ENCODE measurements at regions not wholly inside any gene's neighbourhood (a gene's known extent, or its start where the extent isn't known, plus 50 kb on each side); places are given as distances from the start of the nearest gene placed in this dataset.

DNA sequence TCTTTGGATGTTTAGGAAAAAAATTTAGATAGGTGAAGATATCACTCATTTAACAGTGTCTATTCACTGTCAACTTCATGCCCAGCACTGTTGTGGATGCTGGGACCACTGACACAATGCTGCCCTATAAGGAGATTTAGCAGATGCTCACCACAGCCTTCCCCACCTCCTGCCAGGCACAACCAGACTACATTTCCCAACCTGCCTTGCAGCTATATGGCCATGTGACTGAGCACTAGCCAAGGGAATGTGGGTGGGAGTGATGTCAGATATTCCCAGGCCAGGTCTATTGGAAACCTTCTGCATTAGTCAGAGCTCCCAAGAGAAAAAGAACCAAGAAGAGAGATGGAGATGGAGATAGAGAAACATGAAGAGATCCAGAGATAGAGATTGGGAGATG, 302.6 kb upstream of the TAS2R1 start:
- Histone ChIP-seq H3K36me3 (no peaks in the 10 kb centered on the region), H3K27me3 (no peaks in the 10 kb centered on the region), H3K9me3 (no peaks in the 10 kb centered on the region), H3K4me1 (no peaks in the 10 kb centered on the region), H3K27ac (no peak overlapping the region), H3K4me3 (no peak overlapping the region)
- intact Hi-C loops (cut with DNase I; ENCODE audit: low total_unique reads) = no loop called here
- no peak for DNase-seq
- TF ChIP-seq, protein P1, sequence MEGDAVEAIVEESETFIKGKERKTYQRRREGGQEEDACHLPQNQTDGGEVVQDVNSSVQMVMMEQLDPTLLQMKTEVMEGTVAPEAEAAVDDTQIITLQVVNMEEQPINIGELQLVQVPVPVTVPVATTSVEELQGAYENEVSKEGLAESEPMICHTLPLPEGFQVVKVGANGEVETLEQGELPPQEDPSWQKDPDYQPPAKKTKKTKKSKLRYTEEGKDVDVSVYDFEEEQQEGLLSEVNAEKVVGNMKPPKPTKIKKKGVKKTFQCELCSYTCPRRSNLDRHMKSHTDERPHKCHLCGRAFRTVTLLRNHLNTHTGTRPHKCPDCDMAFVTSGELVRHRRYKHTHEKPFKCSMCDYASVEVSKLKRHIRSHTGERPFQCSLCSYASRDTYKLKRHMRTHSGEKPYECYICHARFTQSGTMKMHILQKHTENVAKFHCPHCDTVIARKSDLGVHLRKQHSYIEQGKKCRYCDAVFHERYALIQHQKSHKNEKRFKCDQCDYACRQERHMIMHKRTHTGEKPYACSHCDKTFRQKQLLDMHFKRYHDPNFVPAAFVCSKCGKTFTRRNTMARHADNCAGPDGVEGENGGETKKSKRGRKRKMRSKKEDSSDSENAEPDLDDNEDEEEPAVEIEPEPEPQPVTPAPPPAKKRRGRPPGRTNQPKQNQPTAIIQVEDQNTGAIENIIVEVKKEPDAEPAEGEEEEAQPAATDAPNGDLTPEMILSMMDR (IDR thresholded peaks at IDR 0.05) = no peak
- TF ChIP-seq POLR2A (IDR thresholded peaks at IDR 0.05) = no peak

- Histone ChIP-seq H3K36me3 (no peaks in the 10 kb centered on the region), H3K27me3 (no peaks in the 10 kb centered on the region), H3K27ac (no peak overlapping the region), H3K9me3 (no peaks in the 10 kb centered on the region), H3K4me1 (no peaks in the 10 kb centered on the region), H3K4me3 (no peak overlapping the region)
- no peak for DNase-seq
- TF ChIP-seq, protein P1 (IDR thresholded peaks at IDR 0.05) = no peak
- TF ChIP-seq POLR2A (IDR thresholded peaks at IDR 0.05) = no peak
- intact Hi-C loops (cut with DNase I; ENCODE audit: low total_unique reads) = no loop called here
These were observed 300.0 kb upstream of the TAS2R1 start for GRCh38 chr5:9930156-9930555.

DNA sequence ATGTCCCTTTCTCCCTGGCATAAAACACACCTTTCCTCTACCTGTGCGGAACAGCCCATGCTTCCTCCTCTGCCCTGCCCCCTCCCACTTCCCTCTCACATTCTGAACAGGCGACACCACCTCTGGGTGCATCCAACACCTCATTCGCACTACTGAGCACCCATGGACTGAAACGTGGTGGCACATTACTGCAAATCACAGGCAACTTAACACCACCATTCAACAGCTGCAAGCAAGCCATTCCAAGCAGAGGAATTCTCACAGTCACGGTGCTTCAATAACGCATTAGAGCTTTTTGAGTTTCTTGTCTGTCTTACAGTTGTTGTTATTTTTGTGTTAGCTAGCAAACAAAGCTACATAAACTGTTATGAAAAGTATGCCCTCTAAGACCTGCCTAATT, 298.2 kb upstream of the TAS2R1 start:
- Histone ChIP-seq H3K36me3 (no peaks in the 10 kb centered on the region), H3K27me3 (no peaks in the 10 kb centered on the region), H3K9me3 (no peaks in the 10 kb centered on the region), H3K4me1 (no peaks in the 10 kb centered on the region), H3K27ac (no peak overlapping the region), H3K4me3 (no peak overlapping the region)
- no peak for DNase-seq
- TF ChIP-seq, protein P1 (IDR thresholded peaks at IDR 0.05) = no peak
- TF ChIP-seq POLR2A (IDR thresholded peaks at IDR 0.05) = no peak
- intact Hi-C loops (cut with DNase I; ENCODE audit: low total_unique reads) = no loop called here

GRCh38 chr5:9927521-9927997, 297.4 kb upstream of the TAS2R1 start:
- intact Hi-C loops (cut with DNase I; ENCODE audit: low total_unique reads) = no loop called here
- DNase-seq = no peak
- Histone ChIP-seq H3K4me1 (no peaks in the 10 kb centered on the region), H3K4me3 (no peak overlapping the region), H3K27ac (no peak overlapping the region), H3K9me3 (no peaks in the 10 kb centered on the region), H3K36me3 (no peaks in the 10 kb centered on the region), H3K27me3 (no peaks in the 10 kb centered on the region)
- TF ChIP-seq, protein P1 (IDR thresholded peaks at IDR 0.05) = no peak
- no peak for TF ChIP-seq POLR2A (IDR thresholded peaks at IDR 0.05)

DNA sequence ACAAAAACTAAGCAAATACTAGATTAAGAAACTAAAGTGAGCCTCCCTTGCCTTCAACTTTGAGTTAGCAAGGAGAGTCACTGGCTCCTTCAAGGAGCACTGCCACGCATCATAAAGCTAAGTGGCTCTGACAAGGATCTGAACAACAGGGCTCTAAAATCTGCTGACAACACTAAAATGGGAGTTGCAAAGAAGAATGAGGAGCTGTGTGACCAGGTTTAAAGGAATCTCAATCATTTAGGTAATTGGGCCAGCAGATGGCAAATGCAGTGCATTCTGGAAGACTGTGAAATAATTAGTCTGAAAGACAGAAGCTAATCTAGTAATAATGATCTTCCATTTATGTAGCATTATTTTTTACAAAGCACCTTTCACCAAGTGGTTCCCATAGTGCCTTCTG, 297.0 kb upstream of the TAS2R1 start:
- Histone ChIP-seq H3K27me3 (no peaks in the 10 kb centered on the region), H3K27ac (no peak overlapping the region), H3K4me3 (no peak overlapping the region), H3K36me3 (no peaks in the 10 kb centered on the region), H3K4me1 (no peaks in the 10 kb centered on the region), H3K9me3 (no peaks in the 10 kb centered on the region)
- no peak for TF ChIP-seq POLR2A (IDR thresholded peaks at IDR 0.05)
- TF ChIP-seq, protein P1 (IDR thresholded peaks at IDR 0.05) = no peak
- DNase-seq = no peak
- intact Hi-C loops (cut with DNase I; ENCODE audit: low total_unique reads) = no loop called here

All from uterus (tissue), 3 donors.